ENCODE measurements at regions not wholly inside any gene's neighbourhood (a gene's known extent, or its start where the extent isn't known, plus 50 kb on each side); places are given as distances from the start of the nearest gene placed in this dataset.

GRCh38 chr13:103961129-103961528 is 894.9 kb upstream of the SLC10A2 start:
- Mint-ChIP-seq H3K27me3 (ENCODE audit: insufficient read depth) (no peaks in the 10 kb centered on the region), H3K4me3 (no peak overlapping the region), H3K4me1 (peaks cover 7% of the 10 kb centered on the region), H3K36me3 (ENCODE audit: low read depth) (no peaks in the 10 kb centered on the region), H3K9me3 (no peaks in the 10 kb centered on the region), H3K27ac (no peak overlapping the region)
- no peak for TF ChIP-seq CTCF (conservative IDR thresholded peaks at IDR 0.05)
- no peak for DNase-seq
- Histone ChIP-seq H3K9ac (ENCODE audit: extremely low read depth, low read length, poor library complexity, severe bottlenecking) (no peak overlapping the region), H3K27me3 (ENCODE audit: control insufficient read depth, insufficient read depth, low read length, poor library complexity, severe bottlenecking) (no peaks in the 10 kb centered on the region), H3K27ac (ENCODE audit: low read depth, low read length) (no peak overlapping the region), H3K4me3 (ENCODE audit: low read length) (no peak overlapping the region), H3K9me3 (ENCODE audit: control insufficient read depth, low read length) (no peaks in the 10 kb centered on the region), H3K36me3 (ENCODE audit: control insufficient read depth, insufficient read depth, low read length) (no peaks in the 10 kb centered on the region), H3K4me1 (ENCODE audit: control insufficient read depth, insufficient read depth, low read length) (no peaks in the 10 kb centered on the region)

GRCh38 chr13:103960001-103960400 is 893.8 kb upstream of the SLC10A2 start:
- no peaks in the 10 kb centered on the region for H3K4me1 ChIP-seq (ENCODE audit: control insufficient read depth, insufficient read depth, low read length)
- Mint-ChIP-seq H3K4me1 (peaks cover 4% of the 10 kb centered on the region), H3K9me3 (no peaks in the 10 kb centered on the region), H3K36me3 (ENCODE audit: low read depth) (no peaks in the 10 kb centered on the region), H3K4me3 (no peak overlapping the region), H3K27me3 (ENCODE audit: insufficient read depth) (no peaks in the 10 kb centered on the region), H3K27ac (no peak overlapping the region)
- no peak overlapping the region for H3K4me3 ChIP-seq (ENCODE audit: low read length)
- H3K9ac ChIP-seq (ENCODE audit: extremely low read depth, low read length, poor library complexity, severe bottlenecking): no peak overlapping the region
- H3K9me3 ChIP-seq (ENCODE audit: control insufficient read depth, low read length): no peaks in the 10 kb centered on the region
- no peaks in the 10 kb centered on the region for H3K27me3 ChIP-seq (ENCODE audit: control insufficient read depth, insufficient read depth, low read length, poor library complexity, severe bottlenecking)
- H3K36me3 ChIP-seq (ENCODE audit: control insufficient read depth, insufficient read depth, low read length): no peaks in the 10 kb centered on the region
- DNase-seq: no peak
- H3K27ac ChIP-seq (ENCODE audit: low read depth, low read length): no peak overlapping the region
- TF ChIP-seq CTCF (conservative IDR thresholded peaks at IDR 0.05): no peak

GRCh38 chr13:103958691-103959090 is 892.5 kb upstream of the SLC10A2 start:
- H3K27me3 ChIP-seq (ENCODE audit: control insufficient read depth, insufficient read depth, low read length, poor library complexity, severe bottlenecking): no peaks in the 10 kb centered on the region
- WGBS, 2 experiments (ENCODE audit: insufficient coverage in 1 of 2, insufficient read length in 1 of 2): 98% methylated on average over 2 of the region's 2 CpGs; no CpG with 5 or more reads in 1 of the 2 experiments
- no peaks in the 10 kb centered on the region for H3K9me3 Mint-ChIP-seq

More at GRCh38 chr13:103958691-103959090, 892.5 kb upstream of the SLC10A2 start:
- no peaks in the 10 kb centered on the region for H3K27me3 Mint-ChIP-seq (ENCODE audit: insufficient read depth)
- Histone ChIP-seq H3K9me3 (ENCODE audit: control insufficient read depth, low read length) (no peaks in the 10 kb centered on the region), H3K4me1 (ENCODE audit: control insufficient read depth, insufficient read depth, low read length) (no peaks in the 10 kb centered on the region), H3K36me3 (ENCODE audit: control insufficient read depth, insufficient read depth, low read length) (no peaks in the 10 kb centered on the region), H3K4me3 (ENCODE audit: low read length) (no peak overlapping the region), H3K27ac (ENCODE audit: low read depth, low read length) (no peak overlapping the region), H3K9ac (ENCODE audit: extremely low read depth, low read length, poor library complexity, severe bottlenecking) (no peak overlapping the region)
- peaks cover 2% of the 10 kb centered on the region for H3K4me1 Mint-ChIP-seq
- no peak for TF ChIP-seq CTCF (conservative IDR thresholded peaks at IDR 0.05)
- H3K27ac Mint-ChIP-seq: no peak overlapping the region
- H3K4me3 Mint-ChIP-seq: no peak overlapping the region
- no peak for DNase-seq
- H3K36me3 Mint-ChIP-seq (ENCODE audit: low read depth): no peaks in the 10 kb centered on the region

All from endodermal cell (in vitro differentiated cells).